MM.1S (cell line): ENCODE measurements at regions not wholly inside any gene's neighbourhood (a gene's known extent, or its start where the extent isn't known, plus 50 kb on each side); places are given as distances from the start of the nearest gene placed in this dataset.

Source experiments
- EZH2 ChIP-seq: fragments of 300-600 bp; sonication (generic); optimal IDR thresholded peaks from 2 replicates; pipeline ENCODE3; 2017; ENCODE audit warnings: low read depth, mild to moderate bottlenecking, antibody characterized with exemption, low read length, mixed read lengths
- EZH2phosphoT487 ChIP-seq: fragments of 300-600 bp; sonication (generic); IDR thresholded peaks from 2 replicates; pipeline ENCODE4 v1.6.1; 2018; ENCODE audit warnings: antibody characterized with exemption, low read length
- TF ChIP-seq, protein P1 (sequence below): fragments of 300-600 bp; sonication (generic); IDR thresholded peaks from 2 replicates; pipeline ENCODE4 v1.5.1; 2016; ENCODE audit warnings: antibody characterized with exemption, low read length, mixed read lengths

GRCh38 chr13:47310401-47310800 is 413.5 kb upstream of the HTR2A start:
- TF ChIP-seq, protein P1, sequence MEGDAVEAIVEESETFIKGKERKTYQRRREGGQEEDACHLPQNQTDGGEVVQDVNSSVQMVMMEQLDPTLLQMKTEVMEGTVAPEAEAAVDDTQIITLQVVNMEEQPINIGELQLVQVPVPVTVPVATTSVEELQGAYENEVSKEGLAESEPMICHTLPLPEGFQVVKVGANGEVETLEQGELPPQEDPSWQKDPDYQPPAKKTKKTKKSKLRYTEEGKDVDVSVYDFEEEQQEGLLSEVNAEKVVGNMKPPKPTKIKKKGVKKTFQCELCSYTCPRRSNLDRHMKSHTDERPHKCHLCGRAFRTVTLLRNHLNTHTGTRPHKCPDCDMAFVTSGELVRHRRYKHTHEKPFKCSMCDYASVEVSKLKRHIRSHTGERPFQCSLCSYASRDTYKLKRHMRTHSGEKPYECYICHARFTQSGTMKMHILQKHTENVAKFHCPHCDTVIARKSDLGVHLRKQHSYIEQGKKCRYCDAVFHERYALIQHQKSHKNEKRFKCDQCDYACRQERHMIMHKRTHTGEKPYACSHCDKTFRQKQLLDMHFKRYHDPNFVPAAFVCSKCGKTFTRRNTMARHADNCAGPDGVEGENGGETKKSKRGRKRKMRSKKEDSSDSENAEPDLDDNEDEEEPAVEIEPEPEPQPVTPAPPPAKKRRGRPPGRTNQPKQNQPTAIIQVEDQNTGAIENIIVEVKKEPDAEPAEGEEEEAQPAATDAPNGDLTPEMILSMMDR = no peak
- no peak for TF ChIP-seq EZH2phosphoT487
- no peak for TF ChIP-seq EZH2
